ENCODE measurements at regions not wholly inside any gene's neighbourhood (a gene's known extent, or its start where the extent isn't known, plus 50 kb on each side); places are given as distances from the start of the nearest gene placed in this dataset.

DNA sequence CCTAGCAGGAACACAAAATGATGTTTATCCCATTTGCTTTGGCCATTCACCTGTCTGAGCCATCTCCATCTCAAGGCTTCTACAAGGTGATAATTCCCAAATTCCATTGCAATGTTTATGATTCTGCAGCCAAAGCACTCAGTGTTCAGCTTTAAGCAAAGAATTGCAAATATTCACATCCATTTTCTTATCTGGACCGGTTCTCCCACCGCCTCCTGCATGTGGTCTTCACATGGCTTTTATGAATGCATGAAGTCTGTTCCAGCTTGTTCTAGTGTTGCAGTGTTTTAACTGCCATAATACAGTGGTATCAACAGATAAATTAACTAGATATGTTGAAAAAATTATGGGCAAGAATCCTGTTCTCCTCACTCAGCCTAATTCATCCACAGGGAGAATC, 443.0 kb upstream of the KLF4 start:
- TF ChIP-seq, protein P1, sequence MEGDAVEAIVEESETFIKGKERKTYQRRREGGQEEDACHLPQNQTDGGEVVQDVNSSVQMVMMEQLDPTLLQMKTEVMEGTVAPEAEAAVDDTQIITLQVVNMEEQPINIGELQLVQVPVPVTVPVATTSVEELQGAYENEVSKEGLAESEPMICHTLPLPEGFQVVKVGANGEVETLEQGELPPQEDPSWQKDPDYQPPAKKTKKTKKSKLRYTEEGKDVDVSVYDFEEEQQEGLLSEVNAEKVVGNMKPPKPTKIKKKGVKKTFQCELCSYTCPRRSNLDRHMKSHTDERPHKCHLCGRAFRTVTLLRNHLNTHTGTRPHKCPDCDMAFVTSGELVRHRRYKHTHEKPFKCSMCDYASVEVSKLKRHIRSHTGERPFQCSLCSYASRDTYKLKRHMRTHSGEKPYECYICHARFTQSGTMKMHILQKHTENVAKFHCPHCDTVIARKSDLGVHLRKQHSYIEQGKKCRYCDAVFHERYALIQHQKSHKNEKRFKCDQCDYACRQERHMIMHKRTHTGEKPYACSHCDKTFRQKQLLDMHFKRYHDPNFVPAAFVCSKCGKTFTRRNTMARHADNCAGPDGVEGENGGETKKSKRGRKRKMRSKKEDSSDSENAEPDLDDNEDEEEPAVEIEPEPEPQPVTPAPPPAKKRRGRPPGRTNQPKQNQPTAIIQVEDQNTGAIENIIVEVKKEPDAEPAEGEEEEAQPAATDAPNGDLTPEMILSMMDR (IDR thresholded peaks at IDR 0.05): no peak
- H3K4me3 ChIP-seq: no peak overlapping the region
- DNase-seq (ENCODE audit: low spot score): no peak
- no peak overlapping the region for H3K27ac ChIP-seq

DNA sequence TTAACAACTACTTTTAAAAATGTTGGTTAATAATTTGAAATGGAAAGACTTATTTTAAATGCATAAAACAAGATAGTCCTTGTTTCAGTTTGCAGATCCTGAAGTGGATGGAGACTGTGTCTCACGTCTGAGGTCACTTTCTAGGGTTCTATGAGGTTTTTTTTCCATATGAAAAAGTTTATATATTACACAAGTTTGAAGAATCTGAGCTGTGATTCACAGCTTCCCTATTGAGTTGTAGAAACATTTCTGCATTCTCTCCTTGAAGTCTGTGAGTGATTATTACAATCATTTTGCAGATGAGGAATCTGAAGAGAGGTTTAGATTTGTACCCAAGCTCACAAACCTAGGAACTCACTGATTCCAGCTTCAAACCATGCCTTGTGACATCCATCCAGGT, 442.5 kb upstream of the KLF4 start:
- TF ChIP-seq, protein P1 (IDR thresholded peaks at IDR 0.05): no peak
- no peak overlapping the region for H3K27ac ChIP-seq
- H3K4me3 ChIP-seq: no peak overlapping the region
- DNase-seq (ENCODE audit: low spot score): no peak

DNA sequence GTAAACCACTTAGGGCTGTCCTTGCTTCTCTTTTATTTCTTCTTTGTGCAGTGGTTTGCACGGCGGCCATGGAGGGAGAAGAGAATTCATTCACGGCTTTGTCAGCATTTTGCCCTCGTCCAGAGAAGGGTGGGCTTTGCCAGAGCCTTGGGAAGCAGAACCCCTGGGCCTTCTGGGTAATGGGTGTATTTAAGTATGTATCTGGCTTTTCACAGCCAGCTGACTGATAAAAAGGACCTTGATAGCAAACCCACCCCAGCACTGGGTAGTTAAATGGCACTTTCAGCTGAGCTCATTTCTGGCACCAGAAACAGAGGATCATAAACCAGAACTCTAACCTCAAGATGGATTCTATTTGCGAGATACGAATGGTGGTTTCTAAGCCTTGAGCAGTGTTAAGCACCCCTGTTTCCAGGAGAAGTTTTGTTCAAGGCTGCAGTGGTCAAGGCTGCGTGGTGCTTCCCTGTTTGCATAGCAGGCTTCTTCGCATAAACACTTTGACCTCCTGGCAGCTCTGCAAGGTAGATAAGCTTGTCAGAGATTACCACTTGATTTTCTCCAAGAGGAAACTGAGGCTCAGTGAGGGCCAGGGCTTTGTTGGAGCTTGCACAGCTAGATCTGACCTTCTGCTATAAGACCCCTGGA, 441.6 kb upstream of the KLF4 start:
- DNase-seq (ENCODE audit: low spot score): no peak
- Histone ChIP-seq H3K27ac (no peak overlapping the region), H3K4me3 (no peak overlapping the region)
- TF ChIP-seq, protein P1 (IDR thresholded peaks at IDR 0.05): no peak

DNA sequence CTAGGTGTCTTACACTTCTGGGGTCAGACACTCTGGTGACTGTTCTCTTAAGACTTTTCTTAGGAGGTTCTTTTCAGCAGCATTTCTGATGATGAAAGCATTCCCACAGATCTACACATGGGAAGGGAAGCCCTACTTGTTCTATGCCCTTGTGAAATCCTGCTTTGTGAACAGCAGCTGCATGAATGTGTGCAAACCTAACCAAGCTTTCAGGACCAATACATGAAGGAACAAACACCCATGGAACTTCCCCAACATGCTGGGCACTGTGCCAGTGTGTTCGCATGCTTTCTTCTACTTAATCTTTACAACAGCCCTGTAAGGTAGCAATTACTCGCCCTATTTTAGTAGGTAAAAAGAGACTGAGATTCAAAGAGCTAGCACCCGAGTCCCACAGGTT, 439.9 kb upstream of the KLF4 start:
- no peak for DNase-seq (ENCODE audit: low spot score)
- no peak overlapping the region for H3K27ac ChIP-seq
- no peak overlapping the region for H3K4me3 ChIP-seq
- TF ChIP-seq, protein P1 (IDR thresholded peaks at IDR 0.05): no peak

DNA sequence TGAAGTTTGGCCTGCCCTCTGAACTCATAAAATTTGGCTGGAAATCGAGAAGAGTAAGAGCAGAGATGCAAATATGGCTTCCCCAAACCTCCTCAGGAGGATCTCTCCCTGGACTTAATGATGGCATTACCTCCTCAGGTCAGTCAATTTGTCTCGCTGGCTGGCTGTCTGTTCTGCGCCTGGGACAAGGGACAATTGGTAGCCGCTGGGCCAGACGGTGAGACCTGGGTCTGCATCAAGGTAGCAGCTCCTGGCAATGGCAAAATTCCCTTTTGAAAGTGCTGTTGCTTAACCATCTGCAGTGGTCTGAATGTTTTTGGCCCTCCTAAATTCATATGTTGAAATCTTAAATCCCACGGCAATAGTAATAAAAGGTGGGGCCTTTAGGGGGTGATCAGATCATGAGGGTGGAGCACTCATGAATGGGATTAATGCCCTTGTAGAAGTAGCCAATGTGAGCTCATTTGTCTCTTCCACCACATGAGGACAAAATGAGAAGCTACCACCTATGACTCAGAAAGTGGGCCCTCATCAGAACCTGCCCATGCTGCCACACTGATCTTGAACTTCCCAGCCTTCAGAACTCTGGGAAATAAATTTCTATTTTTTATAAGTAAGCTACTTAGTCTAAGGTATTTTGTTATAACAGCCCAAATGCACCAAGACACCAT, 439.3 kb upstream of the KLF4 start:
- H3K4me3 ChIP-seq: no peak overlapping the region
- H3K27ac ChIP-seq: peak overlapping the region in 1 of 2 donors; percentile 23
- no peak for DNase-seq (ENCODE audit: low spot score)
- TF ChIP-seq, protein P1 (IDR thresholded peaks at IDR 0.05): no peak

DNA sequence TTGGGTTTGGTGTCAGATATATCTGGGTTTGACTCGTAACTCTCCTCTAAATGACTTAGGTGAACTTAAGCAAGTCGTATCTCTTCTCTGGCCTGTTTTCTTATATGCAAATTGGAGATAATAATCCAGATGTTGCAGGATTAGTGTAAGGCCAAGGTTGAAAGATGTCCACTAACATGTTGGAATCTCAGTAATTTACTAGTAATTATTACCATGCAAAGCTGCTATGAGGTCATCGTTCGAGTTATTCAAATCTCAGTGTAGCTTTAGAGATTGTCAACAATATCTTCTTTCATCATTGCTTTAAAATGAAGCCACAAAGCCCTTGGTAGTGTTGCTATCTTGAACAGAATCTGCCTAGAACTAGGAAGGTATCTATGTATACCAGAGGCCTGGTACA, 437.7 kb upstream of the KLF4 start:
- no peak overlapping the region for H3K27ac ChIP-seq
- H3K4me3 ChIP-seq: no peak overlapping the region
- no peak for DNase-seq (ENCODE audit: low spot score)
- TF ChIP-seq, protein P1 (IDR thresholded peaks at IDR 0.05): no peak

DNA sequence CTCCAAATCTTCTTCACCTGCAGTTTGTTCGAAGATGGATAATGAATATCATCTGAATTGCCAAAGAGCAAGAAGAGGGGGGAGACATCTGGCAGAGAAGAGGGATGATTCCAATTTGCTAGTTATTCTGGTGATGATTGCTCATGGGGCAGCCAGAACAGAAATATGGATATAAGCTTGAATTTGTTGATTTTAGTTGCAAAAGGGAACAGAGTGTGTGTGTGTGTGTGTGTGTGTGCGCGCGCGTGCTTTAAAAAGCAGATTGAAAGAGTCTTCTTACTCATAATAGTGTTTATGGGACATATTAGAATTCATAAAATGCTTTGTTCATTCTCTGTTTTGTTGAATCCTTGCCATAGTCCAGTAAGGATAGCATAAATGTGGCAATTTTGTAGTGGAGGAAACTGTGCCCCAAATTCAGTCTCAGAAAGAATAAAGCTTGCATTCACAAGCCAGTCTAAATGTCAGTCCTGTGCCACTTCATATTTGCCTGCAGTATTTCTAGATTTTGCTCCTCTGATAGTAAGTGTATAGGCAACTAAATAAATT, 436.3 kb upstream of the KLF4 start:
- no peak for DNase-seq (ENCODE audit: low spot score)
- TF ChIP-seq, protein P1 (IDR thresholded peaks at IDR 0.05): no peak
- Histone ChIP-seq H3K4me3 (no peak overlapping the region), H3K27ac (no peak overlapping the region)
